ENCODE measurements at regions not wholly inside any gene's neighbourhood (a gene's known extent, or its start where the extent isn't known, plus 50 kb on each side); places are given as distances from the start of the nearest gene placed in this dataset.

GRCh38 chr13:74324338-74324737 is 190.1 kb upstream of the KLF12 start:
- intact Hi-C loops (cut with micrococcal nuclease) = no loop called here
- Histone ChIP-seq H3K79me2 (ENCODE audit: insufficient read depth, low read length) (no peaks in the 10 kb centered on the region), H3K27me3 (ENCODE audit: control insufficient read depth in 2 of 2, insufficient read depth in 2 of 2, low read length in 2 of 2) (no peaks in the 10 kb centered on the region), H4K20me1 (ENCODE audit: insufficient read depth, low read length) (no peaks in the 10 kb centered on the region), H3K4me3 (replicated peaks in 1 of 3; ENCODE audit: low read depth in 2 of 3, low read length in 3 of 3) (no peak overlapping the region), H3K9ac (ENCODE audit: insufficient read depth, low read length, poor library complexity, severe bottlenecking) (no peak overlapping the region), H3K27ac (ENCODE audit: low read depth in 1 of 2, low read length in 2 of 2) (no peak overlapping the region), H3K4me2 (replicated peaks; ENCODE audit: extremely low read depth, low read length, poor library complexity, severe bottlenecking) (no peak overlapping the region), H3K9me3 (replicated peaks in 1 of 2; ENCODE audit: control insufficient read depth in 1 of 2, insufficient read depth in 1 of 2, low read length in 2 of 2) (no peaks in the 10 kb centered on the region), H3K36me3 (replicated peaks in 1 of 2; ENCODE audit: control insufficient read depth in 1 of 2, insufficient read depth in 2 of 2, low read length in 2 of 2) (no peaks in the 10 kb centered on the region), H2AFZ (ENCODE audit: insufficient read depth, low read depth, low read length, poor library complexity, severe bottlenecking) (no peak overlapping the region), H3K4me1 (ENCODE audit: control insufficient read depth in 1 of 2, insufficient read depth in 2 of 2, low read length in 2 of 2) (no peaks in the 10 kb centered on the region)
- Mint-ChIP-seq H3K4me3 (no peak overlapping the region), H3K27ac (no peak overlapping the region), H3K36me3 (no peaks in the 10 kb centered on the region), H3K9me3 (peaks cover 0 to 11% (median 2%) of the 10 kb centered on the region in 7 donors), H3K27me3 (ENCODE audit: low read depth in 3 of 3) (peaks cover 1 to 2% (median 2%) of the 10 kb centered on the region in 3 donors), H3K4me1 (no peaks in the 10 kb centered on the region)
- no peak for DNase-seq
- WGBS (ENCODE audit: insufficient coverage) = 83% methylated on average over 1 of the region's 1 CpG
- TF ChIP-seq CTCF (IDR thresholded peaks at IDR 0.05) = no peak

- Mint-ChIP-seq H3K4me3 (no peak overlapping the region), H3K4me1 (no peaks in the 10 kb centered on the region), H3K27ac (no peak overlapping the region), H3K27me3 (ENCODE audit: low read depth in 3 of 3) (peaks cover 0 to 2% (median 1%) of the 10 kb centered on the region in 3 donors), H3K9me3 (peaks cover 0 to 7% (median 0%) of the 10 kb centered on the region in 7 donors), H3K36me3 (no peaks in the 10 kb centered on the region)
- no CpG with 5 or more reads among the region's 2 CpGs for WGBS (ENCODE audit: insufficient coverage)
- no peak for TF ChIP-seq CTCF (IDR thresholded peaks at IDR 0.05)
- H3K4me2 ChIP-seq (replicated peaks; ENCODE audit: extremely low read depth, low read length, poor library complexity, severe bottlenecking) = no peak overlapping the region
- no peaks in the 10 kb centered on the region for H3K4me1 ChIP-seq (ENCODE audit: control insufficient read depth in 1 of 2, insufficient read depth in 2 of 2, low read length in 2 of 2)
- no peaks in the 10 kb centered on the region for H4K20me1 ChIP-seq (ENCODE audit: insufficient read depth, low read length)
- H3K79me2 ChIP-seq (ENCODE audit: insufficient read depth, low read length) = no peaks in the 10 kb centered on the region
- H3K36me3 ChIP-seq (replicated peaks in 1 of 2; ENCODE audit: control insufficient read depth in 1 of 2, insufficient read depth in 2 of 2, low read length in 2 of 2) = no peaks in the 10 kb centered on the region
- DNase-seq = no peak
- H3K4me3 ChIP-seq (replicated peaks in 1 of 3; ENCODE audit: low read depth in 2 of 3, low read length in 3 of 3) = no peak overlapping the region
- H2AFZ ChIP-seq (ENCODE audit: insufficient read depth, low read depth, low read length, poor library complexity, severe bottlenecking) = no peak overlapping the region
- no peak overlapping the region for H3K27ac ChIP-seq (ENCODE audit: low read depth in 1 of 2, low read length in 2 of 2)
- H3K27me3 ChIP-seq (ENCODE audit: control insufficient read depth in 2 of 2, insufficient read depth in 2 of 2, low read length in 2 of 2) = no peaks in the 10 kb centered on the region
- H3K9me3 ChIP-seq (replicated peaks in 1 of 2; ENCODE audit: control insufficient read depth in 1 of 2, insufficient read depth in 1 of 2, low read length in 2 of 2) = no peaks in the 10 kb centered on the region
- intact Hi-C loops (cut with micrococcal nuclease) = no loop called here
- H3K9ac ChIP-seq (ENCODE audit: insufficient read depth, low read length, poor library complexity, severe bottlenecking) = no peak overlapping the region
Measured at GRCh38 chr13:74322562-74322961, 188.4 kb upstream of the KLF12 start.

Measured in CD14-positive monocyte (primary cell).